GM19035 (cell line): ENCODE measurements at regions not wholly inside any gene's neighbourhood (a gene's known extent, or its start where the extent isn't known, plus 50 kb on each side); places are given as distances from the start of the nearest gene placed in this dataset.
"Not testable (repeated sequence)": the region's sequence is repeated elsewhere in the genome, so short reads cannot be mapped to it uniquely, and the experiment has no call there.

Experiments used
- ATAC-seq: cut with Tn5 transposase; IDR thresholded peaks from one replicate; pipeline ENCODE4 v1.9.1; 2021; ENCODE audit not compliant: unreplicated experiment

- no peak for ATAC-seq
Observed at GRCh38 chr13:109941951-109942350, 155.6 kb upstream of the IRS2 start.

GRCh38 chr13:109941221-109941620, 154.8 kb upstream of the IRS2 start:
- ATAC-seq: no peak

GRCh38 chr13:109940637-109941036, 154.3 kb upstream of the IRS2 start:
- ATAC-seq: no peak

GRCh38 chr13:109939838-109940237, 153.5 kb upstream of the IRS2 start:
- ATAC-seq: no peak

GRCh38 chr13:109939180-109939579, 152.8 kb upstream of the IRS2 start:
- no peak for ATAC-seq

- ATAC-seq: no peak
Observed at GRCh38 chr13:109938255-109938936, 152.0 kb upstream of the IRS2 start.

- ATAC-seq: not testable (repeated sequence)
Observed at GRCh38 chr13:109934520-109934919, 148.1 kb upstream of the IRS2 start.

GRCh38 chr13:109933476-109933875, 147.1 kb upstream of the IRS2 start:
- ATAC-seq: no peak

GRCh38 chr13:109924376-109924775, 138.0 kb upstream of the IRS2 start:
- ATAC-seq: no peak

- no peak for ATAC-seq
Observed at GRCh38 chr13:109922518-109922917, 136.1 kb upstream of the IRS2 start.

- no peak for ATAC-seq
Observed at GRCh38 chr13:109919715-109920375, 133.5 kb upstream of the IRS2 start.

GRCh38 chr13:109918179-109918711, 131.9 kb upstream of the IRS2 start:
- ATAC-seq: no peak

- no peak for ATAC-seq
Observed at GRCh38 chr13:109917422-109917821, 131.0 kb upstream of the IRS2 start.

- ATAC-seq: no peak
Observed at GRCh38 chr13:109913936-109914510, 127.6 kb upstream of the IRS2 start.

GRCh38 chr13:109913186-109913585, 126.8 kb upstream of the IRS2 start:
- no peak for ATAC-seq

GRCh38 chr13:109910194-109910593, 123.8 kb upstream of the IRS2 start:
- ATAC-seq: no peak

- no peak for ATAC-seq
Observed at GRCh38 chr13:109906976-109907375, 120.6 kb upstream of the IRS2 start.

GRCh38 chr13:109904218-109904617, 117.8 kb upstream of the IRS2 start:
- ATAC-seq: no peak

- no peak for ATAC-seq
Observed at GRCh38 chr13:109900741-109901140, 114.4 kb upstream of the IRS2 start.

GRCh38 chr13:109900320-109900719, 113.9 kb upstream of the IRS2 start:
- no peak for ATAC-seq

GRCh38 chr13:109899748-109900147, 113.4 kb upstream of the IRS2 start:
- no peak for ATAC-seq

- no peak for ATAC-seq
Observed at GRCh38 chr13:109899316-109899715, 112.9 kb upstream of the IRS2 start.
